Activated CD8-positive, alpha-beta memory T cell treated with anti-CD3 and anti-CD28 coated beads, Interleukin-2, amount 50 U/mL, for 48 hours (primary cell): ENCODE measurements at regions not wholly inside any gene's neighbourhood (a gene's known extent, or its start where the extent isn't known, plus 50 kb on each side); places are given as distances from the start of the nearest gene placed in this dataset.
"Not testable (repeated sequence)": the region's sequence is repeated elsewhere in the genome, so short reads cannot be mapped to it uniquely, and the experiment has no call there.

ENCODE experiments used
- DNase-seq: peaks from one replicate; pipeline ENCODE4 v3.0.0-alpha.2; 2020

DNA sequence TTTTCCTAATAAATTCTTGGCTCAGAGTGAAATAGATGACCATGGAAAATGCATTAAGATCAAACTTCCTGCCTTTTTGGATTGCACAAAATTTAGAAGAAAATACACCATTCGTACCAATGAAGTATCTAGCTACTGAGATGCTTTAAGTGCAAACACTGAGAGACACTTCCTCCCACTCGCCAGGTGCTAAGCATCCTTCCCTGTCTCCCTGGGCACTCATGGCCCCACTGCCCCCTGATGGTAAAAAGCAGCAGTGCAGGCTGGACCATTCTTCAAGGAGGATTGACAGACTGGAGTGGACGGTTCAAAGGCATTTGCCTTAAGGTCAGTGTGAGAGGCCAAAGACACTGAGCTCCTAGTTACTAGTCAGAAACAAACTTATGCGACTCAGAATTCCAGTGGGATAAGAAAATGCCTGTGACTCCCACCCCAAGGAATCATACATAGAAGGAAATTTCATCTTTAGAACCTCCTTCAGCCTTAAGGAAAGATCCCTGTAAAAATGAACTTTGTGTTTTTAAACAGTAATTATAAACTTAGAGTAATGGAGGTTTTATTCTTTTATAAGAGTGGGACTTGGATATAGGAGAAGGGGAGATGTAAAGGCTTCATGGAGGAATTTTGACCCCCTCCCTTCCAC lies 86.0 kb upstream of the SLC30A5 start:
- DNase-seq, result peak; percentile 86

DNA sequence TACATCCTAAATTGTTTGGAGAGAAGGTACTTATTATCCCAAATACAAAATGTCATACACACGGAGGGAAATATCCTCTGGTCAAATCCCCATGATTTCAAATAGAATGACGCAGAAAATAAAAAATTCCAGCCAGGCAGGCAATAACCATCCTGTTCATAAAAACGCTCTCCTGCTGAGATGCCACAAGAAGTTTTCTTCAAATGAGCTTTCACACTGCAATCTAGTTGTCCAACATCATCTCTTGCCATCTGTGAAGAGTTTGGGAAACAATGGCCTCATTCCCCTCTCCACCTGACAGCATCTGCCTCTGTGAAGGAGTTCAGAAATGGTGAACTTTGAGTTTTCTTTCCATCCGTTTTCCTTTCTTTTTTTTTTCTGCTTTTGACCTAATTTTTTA lies 83.3 kb upstream of the SLC30A5 start:
- no peak for DNase-seq

DNA sequence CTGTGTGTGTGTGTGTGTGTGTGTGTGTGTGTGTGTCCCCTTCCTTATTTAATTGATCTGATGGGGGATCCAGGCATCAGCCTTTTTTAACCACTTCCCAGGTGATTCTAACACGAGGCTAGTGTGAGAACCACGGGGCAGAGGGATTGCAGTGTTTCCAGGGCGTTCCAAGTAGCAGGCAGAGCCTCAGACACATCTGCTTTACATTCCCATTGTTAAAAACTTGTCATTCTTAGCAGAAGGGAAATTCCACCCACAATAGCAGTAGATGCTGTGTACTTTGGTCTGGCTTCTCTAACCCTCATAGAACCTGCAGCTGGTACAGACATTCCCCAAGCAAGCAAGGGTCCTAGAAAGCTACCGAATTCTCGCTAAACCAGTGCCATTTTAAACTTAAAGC lies 81.9 kb upstream of the SLC30A5 start:
- DNase-seq, result no peak

DNA sequence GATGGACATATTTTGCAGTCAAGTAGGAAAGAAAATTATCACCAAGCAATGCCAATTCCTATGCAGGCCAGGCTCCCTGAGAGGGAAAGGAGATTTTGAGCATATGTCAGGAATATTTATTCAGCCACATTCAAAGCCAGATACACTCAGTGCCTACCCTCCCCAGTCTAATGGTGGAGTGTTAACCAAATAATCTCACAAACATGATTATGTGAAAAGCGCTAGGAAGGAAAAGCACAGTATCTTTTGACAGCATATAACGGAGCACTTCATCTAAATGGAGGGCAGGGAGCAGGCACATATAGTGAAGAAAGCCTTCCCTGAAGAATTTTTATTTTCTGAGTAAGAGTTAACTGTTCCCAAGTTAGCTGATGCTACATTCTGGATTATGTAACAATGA lies 80.3 kb upstream of the SLC30A5 start:
- no peak for DNase-seq

DNA sequence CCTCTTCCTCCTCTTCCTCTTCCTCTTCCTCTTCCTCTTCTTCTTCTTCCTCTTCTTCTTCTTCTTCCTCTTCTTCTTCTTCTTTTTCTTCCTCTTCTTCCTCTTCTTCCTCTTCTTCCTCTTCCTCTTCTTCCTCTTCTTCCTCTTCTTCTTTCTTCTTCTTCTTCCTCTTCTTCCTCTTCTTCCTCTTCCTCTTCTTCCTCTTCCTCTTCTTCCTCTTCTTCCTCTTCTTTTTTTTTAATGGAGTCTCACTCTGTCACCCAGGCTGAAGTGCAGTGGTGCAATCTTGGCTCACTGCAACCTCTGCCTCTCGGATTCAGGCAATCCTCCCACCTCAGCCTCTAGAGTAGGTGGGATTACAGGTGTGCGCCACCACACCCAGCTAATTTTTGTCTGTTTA lies 79.8 kb upstream of the SLC30A5 start:
- not testable (repeated sequence) for DNase-seq

DNA sequence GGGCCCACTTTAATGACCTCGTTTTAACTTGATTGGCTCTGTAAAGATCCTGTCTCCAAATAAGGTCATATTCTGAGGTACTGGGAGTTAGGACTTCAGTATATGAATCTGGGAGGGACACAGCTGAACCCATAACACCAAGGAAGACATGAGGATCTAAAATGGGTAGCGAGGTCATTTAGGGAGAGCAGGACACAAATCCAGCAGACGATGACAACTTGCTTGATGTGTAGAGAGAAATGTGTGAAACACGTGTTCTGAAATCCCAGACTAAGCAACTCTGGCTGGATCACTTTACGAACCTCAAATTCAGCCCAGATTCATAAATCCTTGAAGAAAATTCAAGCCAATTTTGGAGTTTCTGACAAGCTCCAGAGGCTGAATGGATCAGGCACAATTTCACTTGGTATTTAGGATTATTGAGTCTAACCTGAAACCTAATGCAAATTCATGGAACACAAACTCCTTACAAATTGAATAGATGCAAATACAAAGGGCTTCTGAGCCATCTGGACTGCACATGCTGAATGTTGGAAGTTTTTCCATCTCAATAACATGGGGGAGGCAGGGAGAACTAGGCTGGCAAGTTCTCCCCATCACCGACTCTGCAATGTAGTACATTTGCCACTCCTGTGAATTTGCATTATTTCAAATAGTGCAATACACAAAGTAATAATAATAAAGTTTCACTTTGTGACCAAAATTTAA lies 74.0 kb upstream of the SLC30A5 start:
- DNase-seq, result no peak

DNA sequence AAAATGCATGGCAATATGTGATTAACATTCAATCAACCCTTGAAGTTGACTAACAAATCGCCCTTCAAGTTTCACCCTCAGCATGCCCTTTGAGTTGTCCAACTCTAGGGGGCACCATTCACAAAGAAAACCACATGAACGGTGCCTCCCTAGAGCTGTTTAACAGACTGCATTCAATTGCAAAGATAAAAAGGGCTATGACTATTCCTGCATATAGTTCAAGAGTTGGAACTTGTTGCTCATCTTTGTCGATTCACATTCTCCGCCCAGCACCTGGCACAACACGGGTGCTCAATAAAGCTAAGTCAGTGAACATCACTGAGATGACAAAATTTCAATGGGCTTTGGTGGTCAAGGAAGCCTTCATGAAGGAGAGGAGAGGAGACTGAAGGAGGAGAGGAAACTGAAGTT lies 69.6 kb upstream of the SLC30A5 start:
- DNase-seq, result no peak

DNA sequence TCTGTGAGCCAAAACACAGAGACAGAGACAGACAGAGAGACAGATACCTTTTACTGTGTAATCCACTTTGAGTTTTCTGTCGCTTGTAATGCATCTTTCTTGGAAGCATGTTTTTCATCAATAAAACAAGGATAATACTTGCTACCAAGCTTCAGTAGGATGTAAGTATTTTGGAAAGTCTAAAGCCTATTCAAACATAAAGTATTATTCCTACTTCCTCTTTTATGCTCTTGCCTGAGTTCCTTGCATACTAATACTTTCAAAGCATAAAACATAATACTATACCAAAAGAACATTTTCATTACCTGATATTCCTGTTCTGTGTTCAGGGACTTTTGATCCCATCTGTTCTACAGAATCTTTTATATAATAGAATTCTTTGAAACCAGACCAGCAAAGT lies 64.5 kb upstream of the SLC30A5 start:
- DNase-seq, result no peak

DNA sequence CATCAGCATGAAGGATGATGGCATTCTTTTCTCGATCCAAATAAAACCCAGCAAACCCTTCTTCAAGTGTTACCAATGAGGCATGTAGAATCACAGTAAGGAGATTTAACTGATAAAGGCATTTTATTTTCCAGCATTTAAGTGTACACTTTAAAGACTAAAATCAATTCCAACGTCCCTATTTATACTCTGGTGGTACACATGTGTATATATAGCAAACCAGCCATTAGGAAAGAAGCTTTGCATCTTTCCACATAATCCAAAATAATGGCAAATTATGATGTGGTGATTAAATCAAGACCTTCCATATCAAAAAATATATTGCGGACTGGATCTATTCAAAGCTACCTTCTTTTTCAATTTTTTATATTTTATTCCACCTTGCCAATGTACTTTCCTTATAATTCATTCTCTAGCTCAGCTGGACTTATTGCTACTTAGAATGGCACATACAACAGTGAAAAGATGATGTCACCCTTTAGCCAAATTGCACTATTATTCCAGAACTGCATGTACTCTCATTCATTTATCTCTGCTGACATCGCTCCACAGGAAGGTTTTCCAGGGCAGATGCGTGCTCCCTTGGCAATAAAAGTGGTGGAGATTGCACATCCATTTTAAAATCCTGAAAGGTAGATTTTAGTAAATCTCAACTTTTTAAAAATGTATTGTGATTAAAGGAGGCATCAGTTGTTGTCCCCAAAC lies 63.3 kb upstream of the SLC30A5 start:
- DNase-seq, result no peak

DNA sequence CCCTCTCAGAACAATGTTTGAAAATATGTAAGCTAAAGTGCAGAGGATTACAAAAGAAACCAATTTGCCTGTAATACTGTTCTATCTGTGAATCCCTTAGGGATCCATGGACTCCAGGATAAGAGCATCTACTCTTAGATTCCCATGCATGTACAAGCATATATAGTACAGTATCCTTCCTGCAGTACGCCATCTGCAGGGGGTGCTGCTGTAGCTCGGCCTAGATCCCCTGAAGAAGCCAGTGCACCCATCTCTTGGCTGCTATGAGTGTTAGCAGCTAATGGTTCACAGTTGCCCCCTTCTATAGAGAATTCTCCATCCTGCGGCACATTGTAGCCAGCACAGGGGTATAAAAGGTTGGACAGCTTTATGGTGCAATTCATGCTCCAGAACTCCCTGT lies 61.8 kb upstream of the SLC30A5 start:
- no peak for DNase-seq

DNA sequence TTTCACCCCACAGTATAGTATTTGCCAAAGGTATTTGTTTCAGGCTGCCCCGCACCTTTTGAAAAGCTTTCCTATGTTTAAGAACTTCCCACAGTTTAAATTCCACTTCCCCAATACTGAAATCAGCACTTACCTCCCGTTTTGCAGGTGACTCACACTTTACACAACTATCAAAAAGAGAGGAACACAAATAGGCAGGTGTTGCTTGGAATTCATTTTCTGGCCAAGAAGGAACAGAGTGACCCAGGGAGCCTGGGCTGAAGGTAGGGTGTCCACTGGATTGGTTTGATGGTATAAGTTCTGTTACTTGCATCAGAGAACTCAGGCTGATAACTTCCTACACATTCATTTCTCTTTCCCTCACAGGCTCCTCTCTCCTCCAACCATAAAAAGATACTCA lies 60.1 kb upstream of the SLC30A5 start:
- no peak for DNase-seq

DNA sequence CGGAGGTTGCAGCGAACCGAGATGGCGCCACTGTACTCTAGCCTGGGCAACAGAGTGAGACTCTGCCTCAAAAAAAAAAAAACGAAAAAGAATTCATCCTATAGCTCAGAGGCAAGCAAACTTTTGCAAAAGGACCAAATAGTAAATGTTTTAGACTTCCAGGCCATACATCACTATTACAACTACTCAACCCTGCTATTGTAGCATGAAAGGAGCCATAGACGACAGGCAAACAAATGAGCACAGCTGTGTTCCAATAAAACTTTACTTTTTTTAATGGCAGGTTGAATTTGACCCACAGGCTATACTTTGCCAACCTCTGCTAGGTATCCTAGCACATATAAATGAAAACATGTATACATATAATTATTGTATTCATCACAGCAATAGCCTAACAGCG lies 58.9 kb upstream of the SLC30A5 start:
- DNase-seq, result no peak

DNA sequence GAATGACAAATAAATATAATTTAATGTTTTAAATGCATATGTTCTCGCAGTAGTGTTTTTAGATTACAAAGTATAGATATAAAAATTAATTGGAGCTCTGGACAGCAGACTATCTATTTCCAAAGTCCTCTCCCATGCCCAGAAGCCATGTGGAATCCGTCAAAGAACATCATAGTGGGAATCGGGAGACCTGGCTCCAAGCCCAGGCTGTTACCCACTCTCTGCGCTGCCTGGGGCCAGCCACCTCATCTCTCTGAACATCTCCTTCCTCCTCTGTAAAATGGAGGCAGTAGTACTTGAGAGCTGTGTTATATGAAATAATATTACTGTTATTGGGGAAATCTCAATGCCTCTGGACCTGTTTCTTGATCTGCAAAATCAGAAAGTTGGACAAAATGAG lies 58.1 kb upstream of the SLC30A5 start:
- DNase-seq, result no peak

DNA sequence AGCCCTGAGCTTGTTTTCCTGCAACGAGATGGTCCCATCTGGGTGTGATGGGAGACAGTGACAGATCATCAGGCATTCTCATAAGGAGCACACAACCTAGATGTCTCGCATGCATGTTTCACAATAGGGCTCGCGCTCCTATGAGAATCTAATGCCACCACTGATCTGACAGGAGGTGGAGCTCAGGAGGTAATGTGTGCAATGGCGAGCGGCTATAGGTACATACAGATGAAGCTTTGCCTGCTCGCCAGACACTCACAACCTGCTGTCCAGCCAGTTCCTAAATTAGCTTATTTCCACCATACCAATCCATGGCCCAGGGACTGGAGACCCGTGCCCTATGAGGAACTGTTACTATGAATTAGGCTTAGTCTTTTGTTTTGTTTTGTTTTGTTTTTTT lies 55.3 kb upstream of the SLC30A5 start:
- DNase-seq, result no peak

DNA sequence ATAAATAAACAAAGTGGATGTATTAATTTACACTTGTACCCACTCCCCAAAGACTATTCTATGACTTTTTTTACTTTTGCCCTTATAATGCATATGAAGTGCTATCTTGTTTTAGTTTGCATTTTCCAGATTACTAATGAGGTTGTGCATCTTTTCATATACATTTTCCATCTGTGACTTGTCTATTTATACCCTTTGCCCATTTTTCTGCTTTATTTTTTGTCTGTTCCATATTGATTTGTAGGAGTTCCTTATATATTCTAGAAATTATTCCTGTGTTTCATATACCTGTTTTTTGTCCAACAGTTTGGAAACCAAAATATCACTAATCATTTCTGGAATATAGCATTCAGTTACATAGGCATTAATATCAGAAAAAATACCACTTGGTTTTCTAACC lies 54.0 kb upstream of the SLC30A5 start:
- no peak for DNase-seq

DNA sequence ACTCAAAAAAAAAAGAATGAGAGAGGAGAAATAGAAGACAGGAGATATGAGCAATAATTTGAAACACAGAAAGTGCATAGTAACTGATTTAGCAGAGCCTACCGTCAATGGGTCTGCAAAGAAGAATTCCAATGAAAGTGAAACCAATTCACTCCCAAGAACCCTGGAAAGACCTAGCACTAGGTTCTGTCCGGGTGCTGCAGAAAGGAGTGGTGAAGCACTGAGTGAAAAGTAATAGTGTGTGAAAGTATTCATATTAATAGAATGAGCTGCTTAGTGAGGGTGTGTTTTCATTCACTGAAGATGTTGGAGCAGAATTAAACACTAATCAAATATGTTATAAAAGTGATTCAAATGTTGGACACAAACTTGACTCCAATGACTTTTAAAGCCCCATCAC lies 51.3 kb upstream of the SLC30A5 start:
- DNase-seq, result no peak

DNA sequence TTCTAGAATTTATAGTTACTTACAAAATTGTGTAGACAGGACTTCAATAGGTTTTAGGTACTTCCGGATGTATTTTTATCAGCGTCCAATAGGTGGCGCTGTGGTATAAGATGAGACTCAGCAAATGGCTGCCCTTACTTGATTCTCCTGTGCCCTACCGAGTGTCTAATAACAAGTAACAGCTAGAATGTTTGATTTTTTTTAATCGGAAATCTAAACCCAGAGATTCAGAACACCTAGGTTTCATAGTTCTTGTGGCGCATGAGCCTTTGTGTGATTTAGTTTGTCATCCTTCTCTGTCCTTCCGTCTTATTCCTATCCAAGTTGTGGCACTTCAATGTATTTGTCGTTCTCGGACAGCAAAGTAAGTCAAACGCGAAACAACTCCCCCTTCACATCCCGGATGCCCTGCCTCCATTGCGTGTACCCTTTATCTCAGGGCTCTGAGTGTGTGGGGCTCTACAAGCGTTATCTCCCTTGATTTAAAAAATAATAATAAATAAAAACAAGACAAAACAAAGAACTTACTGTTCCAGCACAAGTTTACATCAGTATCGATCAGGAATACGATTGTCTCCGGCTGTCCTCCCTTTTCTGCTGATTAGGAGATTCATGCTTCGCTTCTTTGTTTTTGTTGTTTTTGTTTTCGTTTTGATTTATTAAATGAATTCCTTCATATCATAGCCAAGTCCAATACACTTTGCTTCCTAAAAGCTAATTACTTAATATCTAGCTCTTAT lies 50.7 kb upstream of the SLC30A5 start:
- peak; percentile 80 for DNase-seq

DNA sequence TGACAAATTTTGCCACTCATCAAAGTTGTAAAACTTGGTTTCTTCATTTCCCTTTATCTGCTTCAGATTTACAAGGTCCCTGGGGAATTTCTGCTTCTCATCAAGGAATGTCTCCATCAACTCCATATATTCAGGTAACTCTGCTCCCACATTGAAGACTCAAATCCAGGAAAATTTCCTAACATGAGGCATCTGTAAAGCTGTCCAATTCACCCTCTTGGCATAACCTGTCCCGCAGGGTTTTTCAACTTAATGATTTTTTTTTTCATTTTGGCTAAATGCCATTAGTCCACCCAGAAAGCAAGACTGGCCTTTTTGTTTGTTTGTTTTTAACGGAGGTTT lies 50.2 kb upstream of the SLC30A5 start:
- DNase-seq, result no peak
